GM21717 (cell line): ENCODE measurements at regions not wholly inside any gene's neighbourhood (a gene's known extent, or its start where the extent isn't known, plus 50 kb on each side); places are given as distances from the start of the nearest gene placed in this dataset.
"Not testable (repeated sequence)": the region's sequence is repeated elsewhere in the genome, so short reads cannot be mapped to it uniquely, and the experiment has no call there.

ENCODE experiments used
- ATAC-seq: cut with Tn5 transposase; IDR thresholded peaks from one replicate; pipeline ENCODE4 v1.9.1; 2021; ENCODE audit warnings: mild to moderate bottlenecking, moderate library complexity; ENCODE audit not compliant: unreplicated experiment

- ATAC-seq, result no peak
Observed at GRCh38 chr3:177356113-177356512, 158.8 kb upstream of the TBL1XR1 start.

- no peak for ATAC-seq
Observed at GRCh38 chr3:177356952-177357351, 159.7 kb upstream of the TBL1XR1 start.

- no peak for ATAC-seq
Observed at GRCh38 chr3:177357352-177358090, 160.2 kb upstream of the TBL1XR1 start.

- ATAC-seq, result peak; percentile 56
Observed at GRCh38 chr3:177358091-177358976, 161.1 kb upstream of the TBL1XR1 start.

DNA sequence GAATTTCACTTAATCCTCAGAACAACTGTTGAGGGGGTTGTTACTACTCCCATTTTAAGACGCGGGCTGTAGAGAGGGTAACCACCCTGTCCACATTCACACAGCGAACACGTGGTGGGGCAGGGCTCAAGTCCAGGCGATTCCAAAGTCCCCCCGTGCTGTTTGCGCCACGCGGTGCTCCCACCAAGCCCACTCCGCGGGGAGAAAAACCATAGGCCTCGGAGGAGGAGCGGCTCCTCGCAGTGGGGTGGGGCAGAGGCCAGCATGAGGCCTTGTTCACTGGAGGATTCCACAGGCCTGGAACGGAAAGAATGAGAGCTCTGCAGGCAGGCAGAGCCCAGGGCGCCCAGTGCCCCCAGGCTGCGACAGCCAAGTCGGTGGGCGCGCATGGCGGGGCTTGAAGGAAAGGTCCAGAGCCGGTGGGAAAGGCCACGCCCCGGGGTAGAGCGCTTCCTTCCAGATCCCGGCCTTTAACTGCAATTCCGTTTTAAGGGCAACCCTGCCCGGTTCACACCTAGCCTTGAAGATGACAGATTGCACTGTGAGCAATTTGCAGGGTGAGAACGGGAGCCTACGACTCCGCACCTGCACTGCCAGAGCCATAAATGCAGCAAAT, 161.8 kb upstream of the TBL1XR1 start:
- no peak for ATAC-seq

DNA sequence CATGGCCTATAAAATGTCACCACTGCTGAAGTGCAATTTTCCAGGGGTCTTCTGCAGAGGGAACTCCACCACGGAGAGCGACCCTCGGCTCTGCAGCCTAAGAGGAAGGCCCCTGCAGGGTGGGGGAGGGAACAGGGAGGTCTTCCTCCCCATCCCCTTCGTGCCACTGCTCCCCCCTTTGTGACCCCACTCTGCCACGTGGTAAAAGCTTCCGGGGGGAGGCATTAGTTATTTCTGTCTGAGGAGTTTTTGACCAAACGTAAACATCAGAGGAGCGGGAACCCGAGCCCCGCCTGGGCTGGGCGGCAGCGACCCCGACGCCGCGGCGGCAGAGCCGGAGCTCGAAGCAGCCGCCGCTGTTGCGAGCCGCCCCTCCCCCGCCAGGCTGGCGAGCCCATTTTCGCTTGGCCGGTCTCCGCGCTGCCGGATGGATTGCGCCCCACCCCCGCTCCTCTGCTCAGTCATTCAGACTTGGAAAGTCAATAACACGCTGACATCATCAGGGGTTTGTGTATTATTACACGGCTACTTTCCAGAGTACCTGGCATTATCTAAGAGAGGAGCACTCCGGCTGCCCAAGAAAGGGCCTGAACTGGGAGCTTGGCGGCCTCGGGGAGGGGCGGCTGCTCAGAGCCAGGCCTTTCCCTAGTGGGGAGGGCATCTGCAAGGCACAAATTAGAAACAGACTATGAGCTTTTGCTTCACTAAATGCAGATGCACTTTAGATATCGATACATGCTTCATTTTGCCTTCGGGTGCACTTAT, 162.5 kb upstream of the TBL1XR1 start:
- peak; percentile 79 for ATAC-seq

GRCh38 chr3:177361081-177361938, 164.0 kb upstream of the TBL1XR1 start:
- no peak for ATAC-seq

GRCh38 chr3:177362626-177363025, 165.3 kb upstream of the TBL1XR1 start:
- ATAC-seq, result no peak

DNA sequence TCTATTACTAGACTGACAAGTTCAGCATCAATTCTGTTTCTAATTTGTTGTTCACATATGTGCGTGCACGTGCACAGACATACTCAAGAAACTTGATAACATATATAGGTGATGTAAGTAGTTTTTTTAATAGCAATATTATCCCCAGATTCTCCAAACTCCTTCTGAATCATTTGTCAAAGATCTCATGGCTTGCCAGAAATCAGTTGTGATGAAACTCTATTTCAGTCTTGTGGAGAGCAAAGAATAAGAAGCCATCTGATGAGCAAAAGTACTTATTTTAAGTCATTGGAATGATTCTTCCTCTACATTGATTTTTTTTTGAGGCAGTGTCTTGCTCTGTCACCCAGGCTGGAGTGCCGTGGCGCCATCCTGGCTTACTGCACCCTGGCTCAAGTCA, 167.0 kb upstream of the TBL1XR1 start:
- no peak for ATAC-seq

DNA sequence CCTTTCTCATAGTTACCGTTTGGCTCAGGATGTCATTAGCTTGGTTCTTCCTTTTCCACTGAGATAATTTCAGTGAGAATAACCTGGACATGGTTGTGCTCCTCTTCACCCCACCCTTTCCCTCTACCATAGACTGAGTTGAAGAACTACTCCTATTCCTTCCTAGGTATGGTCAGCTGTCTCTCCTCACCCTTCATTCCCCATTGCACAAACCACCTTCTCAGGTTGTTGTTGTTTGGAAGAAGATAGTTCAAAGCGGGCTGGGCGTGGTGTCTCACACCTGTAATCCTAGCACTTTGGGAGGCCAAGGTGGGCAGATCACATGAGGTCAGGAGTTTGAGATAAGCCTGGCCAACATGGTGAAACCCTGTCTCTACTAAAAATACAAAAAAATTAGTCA, 168.0 kb upstream of the TBL1XR1 start:
- ATAC-seq, result not testable (repeated sequence)

GRCh38 chr3:177367788-177368187, 170.5 kb upstream of the TBL1XR1 start:
- ATAC-seq, result no peak

- ATAC-seq, result no peak
Observed at GRCh38 chr3:177370246-177370822, 173.1 kb upstream of the TBL1XR1 start.

GRCh38 chr3:177371146-177371545, 173.9 kb upstream of the TBL1XR1 start:
- no peak for ATAC-seq

- no peak for ATAC-seq
Observed at GRCh38 chr3:177371888-177372287, 174.6 kb upstream of the TBL1XR1 start.

DNA sequence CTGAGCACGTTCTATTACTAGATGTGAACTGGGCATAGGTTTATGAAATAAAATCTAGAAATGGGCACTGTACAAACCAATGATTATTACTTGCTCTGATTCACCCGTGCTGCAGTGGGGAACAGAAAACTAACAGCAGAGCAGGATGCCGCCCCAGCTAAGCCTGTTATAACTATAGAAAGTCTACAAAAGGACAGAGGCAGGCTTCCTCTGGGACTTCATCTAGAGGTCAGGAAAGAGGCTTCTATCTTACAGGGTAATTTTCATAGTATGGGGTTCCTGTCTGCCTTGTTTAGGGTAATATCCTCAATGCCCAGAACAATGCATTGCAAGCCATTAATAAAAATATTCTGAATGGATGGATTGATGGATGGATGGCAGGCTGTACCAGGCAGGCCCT, 177.0 kb upstream of the TBL1XR1 start:
- no peak for ATAC-seq

GRCh38 chr3:177375316-177375715, 178.0 kb upstream of the TBL1XR1 start:
- ATAC-seq, result no peak

DNA sequence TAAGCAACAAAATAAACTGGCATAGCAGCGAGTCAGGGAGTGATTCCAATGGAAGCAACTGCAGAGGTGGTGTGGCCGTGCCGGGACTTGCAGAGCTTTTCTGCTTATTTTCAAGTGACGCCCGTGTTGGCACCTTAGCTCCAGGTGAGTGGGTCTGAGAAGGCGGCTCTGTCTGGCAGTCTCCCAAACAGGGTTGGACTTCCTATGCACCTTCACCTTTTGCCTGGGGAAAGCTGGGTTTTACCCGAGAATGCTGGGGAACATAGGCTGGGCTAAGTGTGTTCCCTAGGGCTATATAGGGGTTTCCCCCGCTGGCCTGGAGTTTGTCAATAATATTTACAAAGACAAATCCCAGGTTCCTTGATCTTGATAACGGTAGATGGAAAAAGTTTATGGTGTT, 179.9 kb upstream of the TBL1XR1 start:
- no peak for ATAC-seq

- peak; percentile 68 for ATAC-seq
Observed at GRCh38 chr3:177378168-177378567, 180.9 kb upstream of the TBL1XR1 start.

DNA sequence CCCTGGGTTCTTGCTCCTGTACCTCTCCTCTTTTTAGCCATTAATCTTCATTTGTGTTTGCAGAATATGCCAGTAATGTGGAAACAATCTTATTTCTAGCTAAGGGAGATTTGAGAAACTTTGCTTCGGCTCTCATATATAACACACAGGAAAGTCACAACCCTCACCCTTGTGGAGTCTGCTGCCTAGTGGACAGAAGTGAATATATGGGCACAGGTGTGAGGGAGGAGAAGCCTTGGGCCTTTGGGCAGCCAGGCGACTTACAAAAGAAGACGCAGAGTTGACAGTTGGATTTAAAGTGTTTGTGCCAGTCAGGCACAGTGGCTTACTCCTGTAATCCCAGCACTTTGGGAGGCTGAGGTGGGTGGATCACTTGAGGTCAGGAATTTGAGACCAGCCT, 181.8 kb upstream of the TBL1XR1 start:
- ATAC-seq, result no peak

- no peak for ATAC-seq
Observed at GRCh38 chr3:177381070-177381469, 183.8 kb upstream of the TBL1XR1 start.
